PC-9 (cell line): ENCODE measurements at regions not wholly inside any gene's neighbourhood (a gene's known extent, or its start where the extent isn't known, plus 50 kb on each side); places are given as distances from the start of the nearest gene placed in this dataset.

Experiments
- EZH2 ChIP-seq: fragments of 200-600 bp; sonication (generic); IDR thresholded peaks from 2 replicates; pipeline ENCODE4 v1.8.0; 2017; ENCODE audit warnings: antibody characterized with exemption, low read depth
- TF ChIP-seq, protein P1 (sequence below): fragments of 200-600 bp; sonication (generic); conservative IDR thresholded peaks from 2 replicates; pipeline ENCODE4 v1.6.1; 2017; ENCODE audit warnings: mixed run types, antibody characterized with exemption, mild to moderate bottlenecking, moderate library complexity

DNA sequence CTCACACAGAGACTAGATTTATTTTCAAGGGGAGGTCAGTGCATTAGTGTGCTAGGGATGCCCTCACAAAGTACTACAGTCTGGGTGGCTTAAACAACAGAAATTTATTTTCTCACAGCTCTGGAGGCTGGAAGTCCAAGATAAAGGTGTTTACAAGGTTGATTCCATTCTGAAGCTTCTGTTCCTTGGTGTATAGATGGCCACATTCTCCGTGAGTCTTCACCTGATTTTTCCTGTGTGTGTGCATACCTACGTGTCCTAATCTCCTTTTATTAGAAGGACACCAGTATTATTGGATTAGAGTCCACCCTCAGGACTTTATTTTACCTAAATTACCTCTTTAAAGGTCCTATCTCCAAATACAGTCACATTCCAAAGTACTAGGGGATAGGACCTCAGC lies 91.7 kb upstream of the FRMD4A start:
- TF ChIP-seq, protein P1, sequence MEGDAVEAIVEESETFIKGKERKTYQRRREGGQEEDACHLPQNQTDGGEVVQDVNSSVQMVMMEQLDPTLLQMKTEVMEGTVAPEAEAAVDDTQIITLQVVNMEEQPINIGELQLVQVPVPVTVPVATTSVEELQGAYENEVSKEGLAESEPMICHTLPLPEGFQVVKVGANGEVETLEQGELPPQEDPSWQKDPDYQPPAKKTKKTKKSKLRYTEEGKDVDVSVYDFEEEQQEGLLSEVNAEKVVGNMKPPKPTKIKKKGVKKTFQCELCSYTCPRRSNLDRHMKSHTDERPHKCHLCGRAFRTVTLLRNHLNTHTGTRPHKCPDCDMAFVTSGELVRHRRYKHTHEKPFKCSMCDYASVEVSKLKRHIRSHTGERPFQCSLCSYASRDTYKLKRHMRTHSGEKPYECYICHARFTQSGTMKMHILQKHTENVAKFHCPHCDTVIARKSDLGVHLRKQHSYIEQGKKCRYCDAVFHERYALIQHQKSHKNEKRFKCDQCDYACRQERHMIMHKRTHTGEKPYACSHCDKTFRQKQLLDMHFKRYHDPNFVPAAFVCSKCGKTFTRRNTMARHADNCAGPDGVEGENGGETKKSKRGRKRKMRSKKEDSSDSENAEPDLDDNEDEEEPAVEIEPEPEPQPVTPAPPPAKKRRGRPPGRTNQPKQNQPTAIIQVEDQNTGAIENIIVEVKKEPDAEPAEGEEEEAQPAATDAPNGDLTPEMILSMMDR, result no peak
- no peak for TF ChIP-seq EZH2
